KG1 (cell line): ENCODE measurements at regions not wholly inside any gene's neighbourhood (a gene's known extent, or its start where the extent isn't known, plus 50 kb on each side); places are given as distances from the start of the nearest gene placed in this dataset.
A peak's percentile ranks its signal among the peaks of the same experiment; 100 is the strongest.
"Not testable (repeated sequence)": the region's sequence is repeated elsewhere in the genome, so short reads cannot be mapped to it uniquely, and the experiment has no call there.

ENCODE experiments used
- DNase-seq: peaks from one replicate; lab custom pipeline; 2025; lab: John Stamatoyannopoulos, UW

DNA sequence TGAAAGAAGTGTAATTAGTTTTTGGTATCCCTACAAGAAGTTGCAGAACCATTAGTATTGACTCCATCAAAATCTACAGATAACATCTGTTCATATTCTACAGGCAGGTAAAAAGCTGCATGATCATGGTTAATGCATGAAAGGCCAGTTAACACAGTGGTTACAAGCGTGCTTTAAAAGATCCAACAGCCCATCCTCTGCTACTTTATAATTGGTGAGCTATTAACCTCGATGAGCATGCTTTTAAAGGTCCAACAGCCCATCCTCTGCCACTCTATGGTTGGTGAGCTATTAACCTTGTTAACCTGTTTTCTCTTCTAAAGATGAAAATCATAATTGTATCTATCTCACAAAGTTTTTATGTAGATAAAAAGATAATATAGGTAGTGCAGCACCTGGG is 289.3 kb downstream of the DUSP6 start:
- no peak for DNase-seq

DNA sequence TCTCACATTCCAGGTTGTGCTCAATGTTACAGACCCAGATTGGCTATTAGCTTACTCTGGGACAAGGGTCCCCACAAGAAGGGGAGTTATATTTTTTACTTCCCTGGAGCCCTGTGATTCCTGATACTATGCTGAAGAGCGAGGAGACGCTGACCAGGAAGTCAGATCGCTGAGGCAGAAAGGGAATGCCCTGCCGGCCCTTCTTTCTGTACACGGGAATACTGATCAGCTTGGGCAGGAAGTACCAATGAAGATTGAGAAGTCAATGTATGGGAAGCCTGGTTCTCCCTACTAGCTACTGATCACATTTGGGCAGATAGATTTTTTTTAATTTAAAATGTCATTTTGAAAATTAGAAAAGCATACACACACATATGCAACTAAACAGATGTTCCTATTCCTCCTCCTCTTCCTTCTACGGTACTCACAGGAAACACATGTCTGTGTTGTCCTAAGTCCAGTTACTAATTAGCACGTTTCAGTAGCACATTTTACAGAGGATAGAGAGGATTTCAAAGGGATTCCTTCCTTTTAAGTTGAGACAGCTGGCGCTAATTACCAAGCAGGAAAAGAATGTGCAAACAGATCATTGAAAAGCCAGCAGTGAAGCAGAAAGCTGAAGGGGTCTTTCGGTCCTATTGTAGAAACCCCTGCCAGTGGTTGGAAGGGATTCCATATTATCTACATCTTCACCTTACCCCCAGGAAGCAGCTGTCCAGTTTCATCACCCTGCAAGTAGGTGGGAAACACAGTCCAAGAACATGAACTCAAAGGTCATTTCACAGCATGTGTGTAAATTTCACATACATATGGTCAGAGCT is 292.4 kb downstream of the DUSP6 start:
- no peak for DNase-seq

DNA sequence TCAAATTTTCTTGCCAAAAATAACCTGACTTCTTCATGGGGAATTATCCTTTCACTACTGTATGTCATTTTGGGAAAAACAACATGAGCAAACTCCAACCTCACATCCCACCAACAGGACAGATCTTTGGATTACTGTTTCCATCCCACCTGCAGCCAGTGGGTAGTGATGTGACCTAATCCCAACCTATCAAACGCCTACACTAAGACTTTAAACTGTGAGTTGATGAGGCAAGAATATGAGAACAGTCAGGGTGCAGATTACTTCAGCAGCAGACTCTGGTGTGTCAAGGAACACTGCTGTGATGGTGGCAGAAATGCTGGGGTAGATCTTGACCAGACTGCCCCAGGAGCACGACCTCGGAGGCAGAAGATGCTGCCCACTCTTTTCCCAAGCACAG is 293.2 kb downstream of the DUSP6 start:
- no peak for DNase-seq

GRCh38 chr12:89058402-89058801 is 293.9 kb downstream of the DUSP6 start:
- DNase-seq = no peak

- not testable (repeated sequence) for DNase-seq
Measured at GRCh38 chr12:89053817-89054216, 298.5 kb downstream of the DUSP6 start.

DNA sequence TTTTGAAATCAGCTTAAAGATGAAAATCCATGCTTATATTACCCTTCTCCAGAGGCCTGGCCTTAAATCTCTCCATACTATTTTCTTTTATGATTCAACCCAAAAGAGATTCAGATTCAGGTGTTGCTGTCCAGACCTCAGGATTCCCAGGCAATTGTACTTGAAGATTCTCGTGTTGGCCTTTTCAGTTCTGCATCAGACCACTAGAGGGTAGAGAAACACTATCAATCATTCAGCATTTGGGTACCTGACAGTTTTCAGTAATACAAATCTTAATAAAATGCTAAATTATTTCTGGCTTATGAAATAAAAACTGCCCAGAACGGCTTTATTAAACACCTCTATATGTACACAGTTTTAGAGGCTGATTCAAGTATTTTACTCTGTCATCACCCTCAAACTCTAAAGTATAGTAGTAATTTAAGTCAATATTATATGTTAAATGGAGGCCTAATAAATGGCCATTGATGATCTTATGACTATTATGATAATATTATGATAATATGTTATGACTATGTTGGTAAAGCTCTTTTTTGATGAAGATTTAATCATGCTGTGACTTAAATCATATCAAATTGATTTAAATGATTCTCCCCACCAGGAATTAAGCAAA is 301.1 kb downstream of the DUSP6 start:
- peak; percentile 41 for DNase-seq

DNA sequence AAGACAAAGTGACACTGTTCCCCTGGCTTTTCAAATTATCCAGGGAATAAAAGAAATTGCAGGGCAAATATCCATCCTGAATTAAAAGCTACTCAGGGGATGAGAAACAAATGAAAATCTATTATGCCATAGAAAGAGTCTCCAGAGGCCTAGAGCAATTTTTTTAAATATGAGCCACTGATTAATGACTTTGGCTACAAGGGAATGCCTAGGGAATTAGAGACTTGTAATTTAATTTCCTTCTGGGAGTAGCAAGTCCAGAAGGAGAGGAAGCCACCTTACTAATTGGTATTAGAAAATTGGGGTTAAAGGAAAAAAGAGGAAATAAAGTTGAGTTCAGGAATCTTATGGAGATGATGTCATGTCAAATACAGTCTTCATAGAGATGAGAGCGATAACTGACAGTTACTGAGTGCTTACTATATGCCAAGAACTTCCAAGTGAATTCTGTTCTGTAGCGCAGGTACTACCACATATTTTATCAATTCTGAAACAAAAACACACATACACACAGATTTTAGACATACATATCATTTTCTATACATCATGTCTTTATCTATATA is 304.4 kb downstream of the DUSP6 start:
- DNase-seq = no peak

GRCh38 chr12:89041078-89041477 is 311.2 kb downstream of the DUSP6 start:
- DNase-seq = peak; percentile 17

- DNase-seq = peak; percentile 95
Measured at GRCh38 chr12:89040146-89040964, 311.9 kb downstream of the DUSP6 start.

DNA sequence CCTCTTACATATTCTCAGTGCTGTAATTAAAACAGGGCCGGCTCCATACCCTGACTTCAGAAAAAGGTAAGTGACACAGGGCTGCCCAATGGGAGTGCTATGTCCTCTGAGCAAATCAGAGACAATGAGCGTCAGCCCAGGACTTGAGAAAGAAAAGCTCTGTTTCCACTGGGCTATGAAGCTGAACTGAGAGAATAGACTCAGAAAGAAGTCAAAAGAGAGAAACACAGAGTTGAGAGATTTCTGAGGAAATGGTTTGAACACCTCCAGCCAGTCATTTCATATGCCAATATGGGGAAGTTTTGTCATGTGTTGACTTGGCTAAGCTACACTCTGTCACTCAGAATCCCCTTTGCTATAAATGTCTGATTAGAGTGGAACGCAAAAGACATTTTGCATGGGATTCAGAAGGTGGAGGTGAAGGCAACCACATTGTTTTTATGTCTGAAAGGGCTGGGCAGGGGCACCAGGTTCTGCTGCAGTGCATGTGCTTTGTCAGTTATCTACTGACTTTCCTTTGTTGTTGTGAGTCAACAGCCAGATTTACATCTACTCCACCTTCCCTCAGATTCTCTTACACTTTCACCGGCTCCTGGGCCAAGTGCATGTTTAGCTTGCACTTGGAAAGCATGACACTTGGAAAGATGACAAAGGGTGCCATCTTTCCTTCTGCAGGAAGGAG is 313.3 kb downstream of the DUSP6 start:
- no peak for DNase-seq

- no peak for DNase-seq
Measured at GRCh38 chr12:89033062-89033461, 319.2 kb downstream of the DUSP6 start.

DNA sequence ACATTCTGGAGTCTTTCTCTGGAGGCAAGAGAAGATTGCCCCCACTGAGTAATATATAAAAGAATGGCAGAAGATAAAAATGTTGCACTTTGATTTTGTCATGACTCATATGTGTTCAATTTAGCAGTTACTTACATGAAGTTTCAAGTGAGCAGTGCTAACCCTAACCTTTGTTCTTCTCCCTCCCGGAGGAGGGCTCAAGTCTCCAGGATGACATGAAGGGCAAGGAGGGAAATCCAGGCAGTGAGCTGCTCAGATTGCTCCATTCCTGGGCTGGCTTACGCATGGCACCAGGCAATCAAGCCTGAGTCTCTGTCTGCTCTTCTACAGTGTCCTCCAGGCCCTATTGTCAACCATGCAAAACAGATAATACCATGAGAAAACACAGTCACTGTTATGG is 322.3 kb downstream of the DUSP6 start:
- DNase-seq = no peak

DNA sequence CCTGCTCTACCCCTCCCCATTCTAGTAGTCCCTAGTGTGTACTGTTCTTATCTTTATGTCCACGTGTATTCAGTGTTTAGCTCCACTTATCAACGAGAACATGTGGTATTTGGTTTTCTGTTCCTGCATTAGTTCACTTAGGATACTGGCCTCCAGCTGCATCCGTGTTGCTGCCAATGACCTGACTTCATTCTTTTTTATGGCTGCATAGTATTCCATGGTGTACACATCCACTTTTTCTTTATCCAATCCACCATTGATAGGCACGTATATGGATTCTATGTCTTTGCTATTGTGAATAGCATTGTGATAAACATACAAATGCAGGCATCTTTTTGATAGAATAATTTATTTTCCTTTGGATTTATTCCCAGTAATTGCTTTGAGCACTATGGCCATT is 327.7 kb downstream of the DUSP6 start:
- no peak for DNase-seq

GRCh38 chr12:89023936-89024335 is 328.4 kb downstream of the DUSP6 start:
- no peak for DNase-seq

DNA sequence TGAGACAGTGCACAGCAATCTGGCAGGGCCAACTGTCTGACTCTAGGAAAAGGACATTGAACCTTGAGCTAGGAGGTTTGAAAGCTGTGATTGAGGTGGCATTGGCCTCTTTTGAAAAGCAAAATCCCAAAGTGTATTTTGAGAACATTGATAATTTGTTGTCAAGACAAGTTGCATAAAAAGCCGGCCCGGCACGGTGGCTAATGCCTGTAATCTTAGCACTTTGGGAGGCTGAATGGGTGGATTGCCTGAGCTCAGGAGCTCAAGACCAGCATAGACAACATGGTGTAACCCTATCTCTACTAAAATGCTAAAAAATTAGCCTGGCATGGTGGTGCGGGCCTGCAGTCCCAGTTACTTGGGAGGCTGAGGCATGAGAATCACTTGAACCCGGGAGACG is 331.6 kb downstream of the DUSP6 start:
- DNase-seq = no peak

GRCh38 chr12:89020121-89020480 is 332.2 kb downstream of the DUSP6 start:
- DNase-seq = no peak

- peak; percentile 72 for DNase-seq
Measured at GRCh38 chr12:89019439-89020120, 332.7 kb downstream of the DUSP6 start.

DNA sequence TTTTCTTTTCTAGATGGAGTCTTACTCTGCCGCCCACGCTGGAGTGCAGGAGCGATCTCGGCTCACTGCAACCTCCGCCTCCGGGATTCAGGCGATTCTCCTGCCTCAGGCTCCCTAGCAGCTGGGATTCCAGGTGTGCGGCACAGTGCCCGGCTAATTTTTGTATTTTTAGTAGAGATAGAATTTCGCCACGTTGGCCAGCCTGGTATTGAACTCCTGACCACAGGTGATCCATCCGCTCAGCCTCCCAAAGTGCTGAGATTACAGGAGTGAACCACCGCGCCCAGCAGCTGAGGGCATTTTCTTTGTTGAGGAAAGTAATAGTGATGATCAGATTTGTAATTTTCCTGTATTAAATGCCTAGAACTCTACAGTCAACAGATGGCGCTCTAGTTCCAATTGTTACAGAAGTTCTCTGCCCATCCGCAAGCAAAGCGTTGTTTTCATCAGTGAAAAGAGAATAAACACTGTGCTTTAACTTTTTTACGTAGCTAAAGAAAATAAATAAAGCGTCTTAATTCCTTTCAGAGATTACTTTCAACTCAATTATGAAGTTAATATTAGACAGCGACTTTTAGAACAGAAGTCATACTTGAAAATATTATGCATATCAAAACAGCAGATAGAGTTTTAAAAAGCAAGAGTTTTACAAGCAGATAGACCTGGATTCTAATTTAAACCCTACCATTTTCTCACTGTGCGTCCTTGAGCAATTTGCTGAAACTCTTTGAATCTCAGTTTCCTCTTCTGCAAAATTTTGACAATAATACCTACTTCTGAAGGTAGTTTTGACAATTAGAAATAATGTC is 335.1 kb downstream of the DUSP6 start:
- peak; percentile 53 for DNase-seq

GRCh38 chr12:89015419-89015818 is 336.9 kb downstream of the DUSP6 start:
- no peak for DNase-seq

DNA sequence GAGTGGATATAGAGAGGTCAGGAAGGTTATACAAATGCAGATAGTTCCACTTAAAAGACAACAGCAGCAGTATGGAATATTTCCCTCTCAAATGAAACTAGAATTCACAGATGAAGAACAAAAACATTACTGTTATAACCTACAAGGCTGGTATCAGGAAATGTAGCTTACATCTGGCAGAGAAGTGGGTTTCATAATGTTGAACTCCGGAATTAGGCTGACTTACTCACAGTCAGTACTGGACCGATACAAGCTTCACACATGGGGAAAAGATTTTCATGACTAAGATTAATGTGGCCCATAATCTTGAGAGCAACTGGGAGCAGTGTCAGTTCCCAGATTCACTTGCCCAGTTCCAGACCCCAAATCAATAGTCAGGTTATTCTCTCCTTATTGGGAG is 353.9 kb downstream of the DUSP6 start:
- DNase-seq = no peak
